A549 (cell line): ENCODE measurements at regions not wholly inside any gene's neighbourhood (a gene's known extent, or its start where the extent isn't known, plus 50 kb on each side); places are given as distances from the start of the nearest gene placed in this dataset.

Experiments used
- ATAC-seq, 2 experiments: fragments of 200-7000 bp in 1 of 2; fragments of >200 bp in 1 of 2; cut with Nextera tagmentation in 1 of 2; cut with Tn5 transposase in 1 of 2; 3 replicates each; pipeline versions ENCODE4 v1.8.0 to v1.9.1; 2018 to 2020; ENCODE audit warnings: mild to moderate bottlenecking in 1 of 2, moderate library complexity in 1 of 2
- CTCF ChIA-PET: fragments of 300-600 bp; sonication (Branson Sonifier 250); formaldehyde crosslinking; extraction: SDS; loops from one replicate; lab custom pipeline; 2021; ENCODE audit warnings: antibody characterized with exemption, inconsistent platforms; lab: Yijun Ruan, JAX
- POLR2A ChIA-PET: fragments of 350-600 bp; formaldehyde crosslinking; extraction: SDS; loops from one replicate; lab custom pipeline; 2021; ENCODE audit warnings: antibody characterized with exemption, inconsistent platforms; lab: Yijun Ruan, JAX
- DNase-seq, 2 experiments: peaks; one replicate each; pipeline versions ENCODE4 v3.0.0 to v3.0.0-alpha.2; 2011 to 2016; ENCODE audit warnings: low read depth in 1 of 2, low spot score in 1 of 2
- FAIRE-seq: peaks from 2 replicates; lab custom pipeline; 2011; peaks lifted over from hg19 to GRCh38; lab: Jason Lieb, UNC
- H3K27ac ChIP-seq, 2 experiments: fragments of >200 bp; sonication (Bioruptor Twin); formaldehyde crosslinking; 3 replicates each; pipeline ENCODE4 v1.5.1; 2016 to 2017
- H3K4me1 ChIP-seq: fragments of >200 bp; sonication (Bioruptor Twin); formaldehyde crosslinking; 3 replicates; pipeline ENCODE4 v1.6.1; 2016
- H3K4me2 ChIP-seq: fragments of >200 bp; sonication (Bioruptor Twin); formaldehyde crosslinking; 3 replicates; pipeline ENCODE4 v1.6.1; 2016
- H3K4me3 ChIP-seq: fragments of >200 bp; sonication (Bioruptor Twin); formaldehyde crosslinking; 3 replicates; pipeline ENCODE4 v1.5.1; 2016
- H3K9me3 ChIP-seq: fragments of >200 bp; sonication (Bioruptor Twin); formaldehyde crosslinking; 3 replicates; pipeline ENCODE4 v1.6.1; 2016
- BCL3 ChIP-seq: fragments of >200 bp; sonication (Bioruptor Twin); formaldehyde crosslinking; IDR thresholded peaks from 3 replicates; pipeline ENCODE4 v1.6.1; 2016
- CBX8 ChIP-seq: fragments of 200-600 bp; sonication (generic); IDR thresholded peaks from 2 replicates; pipeline ENCODE4 v1.6.1; 2016
- CEBPB ChIP-seq, 2 experiments: fragments of >200 bp in 1 of 2; sonication (Bioruptor Twin) in 1 of 2; formaldehyde crosslinking in 1 of 2; IDR thresholded peaks; 2 replicates each; pipeline ENCODE4 v1.6.1; 2012 to 2016
- CHD2 ChIP-seq: fragments of 150-350 bp; IDR thresholded peaks from 2 replicates; pipeline ENCODE4 v1.6.1; 2014; ENCODE audit warnings: low read length; ENCODE audit not compliant: partially characterized antibody
- CHD4 ChIP-seq: fragments of 200-600 bp; sonication (generic); IDR thresholded peaks from 2 replicates; pipeline ENCODE4 v1.6.1; 2016; ENCODE audit warnings: antibody characterized with exemption, mild to moderate bottlenecking, borderline replicate concordance
- E2F6 ChIP-seq: IDR thresholded peaks from 2 replicates; pipeline ENCODE4 v1.6.1; 2012; ENCODE audit warnings: low read depth, borderline replicate concordance
- EHF ChIP-seq: fragments of 250-450 bp; sonication (Bioruptor Pico); IDR thresholded peaks from 2 replicates; pipeline ENCODE4 v1.5.0; 2020; ENCODE audit warnings: mild to moderate bottlenecking
- ELK1 ChIP-seq: fragments of 150-350 bp; IDR thresholded peaks from 2 replicates; pipeline ENCODE4 v1.6.1; 2014; ENCODE audit warnings: low read depth, mild to moderate bottlenecking, low read length
- EP300 ChIP-seq, 2 experiments: fragments of >200 bp; sonication (Bioruptor Twin); formaldehyde crosslinking; IDR thresholded peaks; 2 replicates in 1 of 2; 3 replicates in 1 of 2; pipeline ENCODE4 v1.6.1; 2016 to 2017
- FOSB ChIP-seq: fragments of 250-450 bp; sonication (Bioruptor Pico); IDR thresholded peaks from 2 replicates; pipeline ENCODE4 v1.5.0; 2020; ENCODE audit warnings: mild to moderate bottlenecking, moderate library complexity
- HEYL ChIP-seq: fragments of 250-450 bp; sonication (Bioruptor Pico); IDR thresholded peaks from 2 replicates; pipeline ENCODE4 v1.8.0; 2021; ENCODE audit warnings: mild to moderate bottlenecking, moderate library complexity
- HOXB13 ChIP-seq: fragments of 250-450 bp; sonication (Bioruptor Pico); IDR thresholded peaks from 2 replicates; pipeline ENCODE4 v1.5.0; 2020; ENCODE audit warnings: low read depth, mild to moderate bottlenecking, moderate library complexity
- HOXB5 ChIP-seq: fragments of 250-450 bp; sonication (Bioruptor Pico); IDR thresholded peaks from 2 replicates; pipeline ENCODE4 v1.5.0; 2020; ENCODE audit warnings: mild to moderate bottlenecking, moderate library complexity
- JUN ChIP-seq, 2 experiments: fragments of >200 bp; sonication (Bioruptor Twin); formaldehyde crosslinking; IDR thresholded peaks; 2 replicates in 1 of 2; 3 replicates in 1 of 2; pipeline ENCODE4 v1.6.1; 2016 to 2017
- MAFK ChIP-seq: fragments of 450-650 bp; IDR thresholded peaks from 2 replicates; pipeline ENCODE4 v1.6.1; 2014; ENCODE audit not compliant: partially characterized antibody
- MAX ChIP-seq: IDR thresholded peaks from 2 replicates; pipeline ENCODE4 v1.6.1; 2012
- MYC ChIP-seq: IDR thresholded peaks from 2 replicates; pipeline ENCODE4 v1.6.1; 2012; ENCODE audit warnings: mild to moderate bottlenecking, inconsistent platforms, low read length, improper control_type of control experiment, borderline replicate concordance
- NPAS2 ChIP-seq: fragments of 250-450 bp; sonication (Bioruptor Pico); IDR thresholded peaks from 2 replicates; pipeline ENCODE4 v1.8.0; 2022; ENCODE audit warnings: mild to moderate bottlenecking, moderate library complexity, borderline replicate concordance
- PBX3 ChIP-seq: IDR thresholded peaks from 2 replicates; pipeline ENCODE4 v1.6.1; 2012
- POLR2A ChIP-seq: IDR thresholded peaks from 2 replicates; pipeline ENCODE4 v1.6.1; 2012; ENCODE audit warnings: mild to moderate bottlenecking, low read length
- POLR2AphosphoS2 ChIP-seq: conservative IDR thresholded peaks from 2 replicates; pipeline ENCODE4 v1.6.1; 2012; ENCODE audit warnings: low read length, improper control_type of control experiment, inconsistent platforms
- RARB ChIP-seq: fragments of 250-450 bp; sonication (Bioruptor Pico); IDR thresholded peaks from 2 replicates; pipeline ENCODE4 v1.8.0; 2021; ENCODE audit warnings: mild to moderate bottlenecking, moderate library complexity
- RCOR1 ChIP-seq: fragments of 150-350 bp; IDR thresholded peaks from 2 replicates; pipeline ENCODE4 v1.6.1; 2014; ENCODE audit warnings: antibody characterized with exemption, low read length, low read depth
- RFX5 ChIP-seq: fragments of 450-650 bp; IDR thresholded peaks from 2 replicates; pipeline ENCODE4 v1.7.1; 2014; ENCODE audit warnings: antibody characterized with exemption, mild to moderate bottlenecking, moderate library complexity
- RNF2 ChIP-seq: fragments of 200-600 bp; sonication (generic); IDR thresholded peaks from 2 replicates; pipeline ENCODE4 v1.6.1; 2016; ENCODE audit warnings: low read depth, mild to moderate bottlenecking, antibody characterized with exemption, moderate library complexity, borderline replicate concordance
- SMC3 ChIP-seq: fragments of >200 bp; sonication (Bioruptor Twin); formaldehyde crosslinking; IDR thresholded peaks from 3 replicates; pipeline ENCODE4 v1.6.1; 2018; ENCODE audit warnings: inconsistent platforms
- TFCP2L1 ChIP-seq: fragments of 250-450 bp; sonication (Bioruptor Pico); IDR thresholded peaks from 2 replicates; pipeline ENCODE4 v1.5.0; 2021; ENCODE audit warnings: mild to moderate bottlenecking
- TP53 ChIP-seq: fragments of 250-450 bp; sonication (Bioruptor Pico); IDR thresholded peaks from 2 replicates; pipeline ENCODE4 v1.5.0; 2021; ENCODE audit warnings: mild to moderate bottlenecking, moderate library complexity
- ZFP36 ChIP-seq: fragments of 450-650 bp; IDR thresholded peaks from 2 replicates; pipeline ENCODE4 v1.6.1; 2014; ENCODE audit warnings: borderline replicate concordance; ENCODE audit not compliant: partially characterized antibody
- ZNF302 ChIP-seq: fragments of 250-450 bp; sonication (Bioruptor Pico); IDR thresholded peaks from 2 replicates; pipeline ENCODE4 v1.9.0; 2021; ENCODE audit warnings: inconsistent platforms, mild to moderate bottlenecking, moderate library complexity
- WGBS: methylation state at CpG from one replicate; pipeline ENCODE4 v1.1.6; 2017; ENCODE audit errors: missing lambda C conversion rate; 5-methylcytosine and 5-hydroxymethylcytosine counted together

GRCh38 chr3:184635774-184636173 is 74.2 kb downstream of the EPHB3 start:
- 89% methylated on average over 13 of the region's 13 CpGs for WGBS
- CTCF ChIA-PET: no interaction called here
- no peak for TF ChIP-seq ZNF302 (CRISPR knock-in tag)
- TF ChIP-seq ELK1: no peak
- no peak for TF ChIP-seq ZFP36
- no peak for TF ChIP-seq POLR2AphosphoS2
- no peak for TF ChIP-seq SMC3
- TF ChIP-seq HEYL (CRISPR knock-in tag): no peak
- no peak for TF ChIP-seq NPAS2 (CRISPR knock-in tag)
- no peak for TF ChIP-seq HOXB13
- TF ChIP-seq MYC: no peak
- no peak for TF ChIP-seq TFCP2L1 (CRISPR knock-in tag)
- TF ChIP-seq RARB (CRISPR knock-in tag): no peak
- TF ChIP-seq JUN (IDR thresholded peaks at IDR 0.05): no peak
- no peak for TF ChIP-seq MAX
- no peak for TF ChIP-seq CBX8
- no peak for TF ChIP-seq E2F6
- no peak for TF ChIP-seq CEBPB (IDR thresholded peaks at IDR 0.05)
- Histone ChIP-seq H3K9me3 (no peaks in the 10 kb centered on the region), H3K27ac (peak overlapping the region in 1 of 2 experiments; percentile 33; a peak in 1 of 6 replicates), H3K4me1 (peaks cover 29% of the 10 kb centered on the region), H3K4me3 (no peak overlapping the region), H3K4me2 (no peak overlapping the region)
- FAIRE-seq (no peak), ATAC-seq (peak in 1 of 2 experiments; percentile 23; a peak in 3 of 6 replicates), DNase-seq (no peak)
- POLR2A ChIA-PET: interaction anchor here (1.6 kb wide), 1 partner anchor 75 kb away, joined by 6 read pairs; no protein-coding TSS in a partner anchor

GRCh38 chr3:184635126-184635525 is 73.5 kb downstream of the EPHB3 start:
- H3K4me3 ChIP-seq: no peak overlapping the region
- CTCF ChIA-PET: no interaction called here
- 61% methylated on average over 6 of the region's 8 CpGs for WGBS
- H3K9me3 ChIP-seq: no peaks in the 10 kb centered on the region
- FAIRE-seq (no peak), ATAC-seq (no peak), DNase-seq (no peak)
- H3K4me1 ChIP-seq: peaks cover 29% of the 10 kb centered on the region
- no peak overlapping the region for H3K4me2 ChIP-seq
- H3K27ac ChIP-seq: 0 out of 6 replicates have a peak overlapping the region, but pooled peaks of 1 of the 2 experiments have one; percentile 35
- TF ChIP-seq SMC3: no peak
- TF ChIP-seq EP300 (IDR thresholded peaks at IDR 0.05): no peak
- no peak for TF ChIP-seq MAFK
- no peak for TF ChIP-seq BCL3
- TF ChIP-seq POLR2A: no peak
- TF ChIP-seq MAX: no peak
- TF ChIP-seq ZNF302 (CRISPR knock-in tag): no peak
- no peak for TF ChIP-seq RCOR1
- TF ChIP-seq CBX8: no peak
- TF ChIP-seq RFX5: no peak
- POLR2A ChIA-PET: no interaction called here

GRCh38 chr3:184633237-184633579 is 71.6 kb downstream of the EPHB3 start:
- Histone ChIP-seq H3K9me3 (no peaks in the 10 kb centered on the region), H3K4me3 (no peak overlapping the region), H3K4me2 (no peak overlapping the region), H3K27ac (no peak overlapping the region), H3K4me1 (peaks cover 29% of the 10 kb centered on the region)
- TF ChIP-seq HOXB5 (CRISPR knock-in tag) (no peak), CHD4 (no peak), EHF (no peak), MAX (no peak), EP300 (IDR thresholded peaks at IDR 0.05) (no peak), FOSB (no peak), TP53 (CRISPR knock-in tag) (no peak), PBX3 (no peak), CBX8 (no peak), RNF2 (no peak), CHD2 (no peak)
- ATAC-seq: no peak
- DNase-seq: no peak
- 91% methylated on average over 2 of the region's 5 CpGs for WGBS
- ChIA-PET POLR2A (no interaction called here), CTCF (interaction anchor here (1.0 to 1.2 kb wide), 2 partner anchors 8 to 13 kb away, joined by 3 read pairs; no protein-coding TSS in a partner anchor)
- FAIRE-seq: no peak
